ENCODE measurements at regions not wholly inside any gene's neighbourhood (a gene's known extent, or its start where the extent isn't known, plus 50 kb on each side); places are given as distances from the start of the nearest gene placed in this dataset.

DNA sequence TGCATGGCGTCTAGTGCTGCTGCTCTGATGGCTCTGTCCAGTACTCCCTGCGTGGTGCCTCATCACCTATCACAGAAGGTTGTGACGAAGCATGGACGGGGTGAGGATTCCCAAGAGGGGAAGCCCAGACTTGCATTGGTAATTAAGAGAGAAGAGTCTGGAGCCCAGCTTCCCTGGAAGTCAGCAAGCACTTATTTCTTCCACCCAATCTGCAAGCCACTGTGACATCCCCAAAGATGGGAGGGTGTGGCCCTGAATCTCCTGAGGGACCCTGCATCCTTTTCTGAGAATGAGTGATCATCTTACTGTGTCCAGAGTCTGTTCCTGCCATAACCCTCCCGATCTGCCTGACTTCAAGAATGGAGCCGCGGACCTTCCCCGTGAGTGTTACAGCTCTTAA lies 166.7 kb downstream of the PTPN20 start:
- no peak for DNase-seq (ENCODE audit: low read depth in 2 of 2)

DNA sequence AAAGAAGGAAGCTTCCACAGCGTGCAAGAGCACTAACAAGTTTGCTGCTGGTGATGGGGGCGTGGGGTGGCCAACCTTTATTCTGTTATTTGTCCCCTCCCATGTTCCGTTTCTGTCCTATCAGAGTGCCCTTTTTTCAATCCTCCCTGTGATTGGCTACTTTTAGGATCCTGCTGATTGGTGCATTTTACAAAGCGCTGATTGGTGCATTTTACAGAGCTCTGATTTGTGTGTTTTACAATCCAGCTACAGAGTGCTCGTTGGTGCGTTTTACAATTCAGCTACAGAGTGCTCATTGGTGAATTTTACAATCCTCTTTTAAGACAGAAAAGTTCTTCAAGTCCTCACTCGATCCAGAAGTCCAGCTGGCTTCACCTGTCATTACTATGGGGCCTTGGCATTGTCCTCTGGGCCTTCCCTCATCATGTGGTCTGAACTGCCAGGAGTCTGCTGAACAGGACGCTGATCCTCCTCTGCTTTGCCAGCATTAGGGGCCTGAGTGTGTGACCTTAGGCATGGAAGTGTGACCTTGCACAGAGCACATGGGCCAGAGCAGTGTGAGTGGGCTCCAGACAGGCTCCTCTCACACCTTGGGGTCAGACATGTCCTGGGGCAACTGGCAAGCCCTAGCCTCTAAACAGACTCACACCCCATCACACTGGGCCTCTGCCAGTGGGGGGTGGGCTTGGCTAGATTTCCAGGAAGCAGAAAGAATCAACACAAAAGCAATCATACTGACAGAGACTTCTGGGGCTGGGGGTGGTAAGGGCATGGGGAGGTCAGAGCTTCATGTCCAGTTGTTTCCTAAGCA lies 167.4 kb downstream of the PTPN20 start:
- no peak for DNase-seq (ENCODE audit: low read depth in 2 of 2)

DNA sequence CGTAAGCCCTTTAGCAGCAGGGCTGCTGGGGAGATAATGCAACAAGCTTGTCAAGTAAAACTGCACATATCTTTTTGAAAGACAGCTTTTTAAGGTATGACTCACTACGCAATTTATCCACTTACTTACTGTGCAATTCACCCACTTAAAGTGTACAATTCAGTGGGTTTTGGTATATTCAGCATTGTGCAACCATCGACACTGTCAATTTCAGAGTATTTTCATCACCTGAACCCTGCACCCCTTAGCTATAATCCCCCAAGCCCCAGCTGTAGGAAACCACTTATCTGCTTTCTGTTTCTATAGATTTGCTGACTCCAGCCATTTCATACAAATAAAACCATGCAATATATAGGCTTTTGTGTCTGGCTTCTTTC lies 168.0 kb downstream of the PTPN20 start:
- no peak for DNase-seq (ENCODE audit: low read depth in 2 of 2)

DNA sequence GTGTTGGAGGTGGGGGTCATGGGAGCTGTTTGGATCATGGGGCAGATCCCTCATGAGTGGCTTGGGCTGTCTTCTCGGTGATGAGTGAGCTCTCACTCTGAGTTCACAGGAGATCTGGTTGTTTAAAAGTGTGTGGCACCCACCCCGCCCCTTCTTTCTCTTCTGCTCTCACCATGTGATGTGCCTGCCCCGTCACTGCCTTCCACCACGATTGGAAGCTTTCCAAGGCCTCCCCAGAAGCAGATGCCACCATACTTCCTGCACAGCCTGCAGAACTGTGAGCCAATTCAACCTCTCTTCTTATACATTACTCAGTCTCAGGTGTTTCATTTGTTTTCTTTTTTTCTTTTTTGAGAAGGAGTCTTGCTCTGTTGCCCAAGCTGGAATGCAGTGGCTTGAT lies 170.0 kb downstream of the PTPN20 start:
- DNase-seq (ENCODE audit: low read depth in 2 of 2): no peak

DNA sequence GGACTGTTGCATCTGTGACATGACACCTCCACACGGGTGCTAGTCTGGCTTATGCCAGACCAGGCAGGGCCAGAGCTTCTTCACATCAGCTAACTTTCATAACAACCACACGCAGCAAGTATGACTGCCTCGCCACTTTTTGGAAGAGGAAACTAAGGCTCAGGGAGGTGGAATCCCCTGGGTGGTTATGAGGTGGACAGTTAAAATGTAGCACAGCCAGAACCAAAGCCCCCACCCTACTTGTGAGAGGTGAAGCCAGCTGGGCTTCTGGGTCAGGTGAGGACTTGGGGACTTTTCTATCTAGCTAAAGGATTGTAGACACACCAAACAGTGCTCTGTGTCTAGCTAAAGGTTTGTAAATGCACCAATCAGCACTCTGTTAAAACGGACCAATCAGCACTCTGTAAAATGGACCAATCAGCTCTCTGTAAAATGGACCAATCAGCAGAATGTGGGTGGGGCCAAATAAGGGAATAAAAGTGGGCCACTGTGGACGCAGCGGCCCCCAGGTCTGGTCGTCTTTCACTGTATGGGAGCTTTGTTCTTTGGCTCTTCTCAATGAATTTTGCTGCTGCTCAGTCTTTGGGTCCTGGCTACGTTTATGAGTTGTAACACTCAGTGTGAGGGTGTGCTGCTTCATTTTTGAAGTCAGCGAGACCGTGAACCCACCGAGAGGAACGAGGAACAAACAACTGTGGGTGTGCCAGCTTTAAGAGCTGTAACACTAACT lies 171.0 kb downstream of the PTPN20 start:
- DNase-seq (ENCODE audit: low read depth in 2 of 2): no peak

DNA sequence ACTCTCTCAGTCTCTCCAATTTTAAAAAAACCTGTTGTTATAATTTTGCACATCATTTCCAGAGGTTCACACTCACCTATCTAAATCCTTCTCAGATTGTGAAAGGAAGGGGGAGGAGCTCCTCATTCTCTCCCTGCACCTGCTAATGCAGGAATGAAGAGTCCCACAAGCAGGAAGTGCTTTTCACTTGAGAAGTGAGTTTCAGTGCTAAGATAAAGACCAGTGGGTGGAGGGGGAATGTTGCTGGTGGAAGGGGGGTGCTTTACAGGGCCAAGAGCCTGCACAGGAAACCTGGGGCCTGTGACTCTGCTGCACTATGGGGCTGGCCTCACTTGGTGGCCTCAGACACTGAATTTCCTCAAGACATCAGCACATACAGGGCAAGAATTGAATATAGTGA lies 176.4 kb downstream of the PTPN20 start:
- no peak for DNase-seq (ENCODE audit: low read depth in 2 of 2)

DNA sequence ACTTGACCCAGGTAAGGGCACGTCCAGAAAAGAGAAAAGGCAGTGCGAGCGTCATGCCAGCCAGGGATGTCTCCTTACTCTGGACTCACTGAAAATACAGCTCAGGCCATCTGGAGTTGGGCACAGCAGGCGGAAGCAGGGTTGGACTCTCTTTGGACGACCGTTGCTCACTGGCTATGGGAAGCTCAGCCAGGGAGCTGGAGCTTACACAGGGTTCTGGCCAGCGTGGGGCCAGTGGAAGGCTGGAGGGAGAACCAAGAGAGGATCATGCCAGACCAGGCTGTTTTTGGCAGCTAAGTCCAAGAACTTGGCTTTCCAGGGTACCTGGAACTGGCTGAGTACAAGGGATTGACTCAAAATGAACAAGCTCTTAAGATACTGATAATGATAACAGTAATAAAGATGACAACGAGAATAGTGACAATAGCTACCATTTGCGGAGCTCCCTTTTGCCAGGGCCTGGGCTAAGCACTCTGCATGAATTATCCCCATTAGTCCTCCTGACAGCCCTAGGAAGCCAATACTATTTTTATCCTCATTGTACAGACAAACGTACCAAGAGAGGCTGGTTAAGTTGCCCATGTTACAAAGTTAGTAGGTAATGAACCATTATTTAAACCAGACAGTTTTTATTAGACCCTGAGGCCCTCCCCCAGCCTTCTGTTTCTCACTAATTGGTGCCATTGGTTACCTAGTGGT lies 177.6 kb downstream of the PTPN20 start:
- DNase-seq (ENCODE audit: low read depth in 2 of 2): no peak

DNA sequence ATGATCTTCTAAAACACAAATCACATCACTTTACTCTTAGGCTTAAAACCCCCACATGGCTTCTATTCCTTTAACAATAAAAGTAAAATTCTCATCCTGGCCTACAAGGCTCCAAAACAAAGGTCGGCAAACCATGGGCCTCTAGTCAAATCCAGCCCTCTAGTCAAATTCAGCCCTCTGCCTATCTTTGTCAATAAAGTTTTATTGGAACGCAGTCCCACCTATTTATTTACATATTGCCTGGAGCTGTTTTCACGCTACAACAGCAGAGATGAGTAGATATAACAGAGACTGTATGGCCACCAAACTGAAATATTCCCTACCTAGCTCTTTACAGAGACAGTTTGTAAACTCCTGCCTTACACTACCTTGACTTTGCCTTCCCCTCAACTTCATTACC lies 178.8 kb downstream of the PTPN20 start:
- no peak for DNase-seq (ENCODE audit: low read depth in 2 of 2)

DNA sequence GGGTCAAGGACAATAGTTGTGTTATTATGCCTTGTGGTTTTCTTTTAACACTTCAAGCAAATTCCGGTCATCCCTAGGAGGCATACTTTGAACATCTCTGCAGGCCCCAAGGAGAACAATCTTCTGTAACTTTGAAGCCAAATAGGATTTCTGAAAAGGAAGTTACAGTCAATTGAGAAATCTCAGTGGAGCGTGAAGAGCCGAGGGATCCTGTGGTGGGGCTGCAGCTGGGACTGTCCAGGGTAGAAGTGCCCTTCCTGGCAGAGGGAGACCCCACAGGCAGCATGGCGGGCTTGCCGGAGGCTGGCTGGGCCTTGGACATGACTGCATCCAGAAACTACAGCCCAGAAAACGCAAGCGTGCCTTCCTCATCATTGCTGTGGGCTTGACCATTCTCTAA lies 179.7 kb downstream of the PTPN20 start:
- DNase-seq (ENCODE audit: low read depth in 2 of 2): no peak

DNA sequence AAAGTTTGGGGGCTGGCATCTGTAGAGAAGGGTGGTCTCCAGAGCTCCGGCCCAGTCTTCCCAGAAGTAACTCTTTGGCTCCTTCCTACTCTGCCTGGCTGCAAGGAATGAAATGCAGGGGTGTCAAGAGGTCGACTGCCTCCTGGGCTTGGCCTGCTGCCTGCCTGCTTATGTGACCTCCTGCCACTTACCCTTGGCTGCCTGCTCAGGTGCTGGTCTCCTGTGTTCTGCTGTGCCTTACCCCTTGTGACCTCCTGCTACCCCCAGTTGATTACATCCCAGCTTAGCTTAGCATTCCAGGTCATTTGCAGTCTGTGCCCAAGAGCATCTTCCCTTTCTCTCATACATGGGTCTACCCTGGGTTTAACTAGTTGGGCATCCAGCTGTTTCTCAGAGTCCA lies 180.2 kb downstream of the PTPN20 start:
- no peak for DNase-seq (ENCODE audit: low read depth in 2 of 2)

DNA sequence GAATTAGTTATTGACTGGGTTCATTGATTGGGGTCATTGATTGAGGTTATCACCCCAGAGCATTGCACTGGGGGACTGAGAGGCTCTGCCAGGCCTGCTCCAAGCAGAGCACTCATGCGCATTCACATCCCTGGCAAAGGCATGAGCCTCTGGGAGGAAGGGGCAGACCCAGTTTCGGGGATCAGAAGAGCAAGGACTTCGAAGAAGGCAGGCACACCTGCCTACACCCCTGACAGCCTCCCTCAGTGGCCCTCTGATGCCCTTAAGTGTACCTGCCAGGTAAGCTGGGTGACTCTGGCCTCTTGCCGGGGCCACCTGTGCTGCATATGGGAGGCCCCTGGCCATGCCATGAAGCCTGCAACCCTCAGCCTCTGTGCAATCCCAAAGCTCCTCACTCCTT lies 181.1 kb downstream of the PTPN20 start:
- no peak for DNase-seq (ENCODE audit: low read depth in 2 of 2)

DNA sequence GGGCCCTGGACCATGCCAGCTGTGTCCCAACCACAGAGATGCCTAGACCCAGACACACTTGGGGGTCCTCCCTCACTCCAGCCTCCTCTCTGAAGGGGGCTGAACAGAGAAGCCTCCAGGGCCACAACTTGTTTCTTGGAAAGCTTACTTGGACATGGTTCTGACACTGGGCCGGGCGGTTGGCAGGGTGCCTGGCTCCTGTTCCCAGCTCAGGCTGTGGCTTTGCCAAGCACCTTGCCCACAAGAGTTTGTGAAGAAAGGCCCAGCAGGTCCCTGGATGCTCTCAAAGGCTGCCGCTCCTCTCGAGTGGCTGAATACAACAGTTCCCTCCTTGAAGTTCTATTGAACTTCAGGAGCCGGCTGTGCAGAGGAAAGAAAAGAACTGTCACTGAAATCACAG lies 181.6 kb downstream of the PTPN20 start:
- no peak for DNase-seq (ENCODE audit: low read depth in 2 of 2)

DNA sequence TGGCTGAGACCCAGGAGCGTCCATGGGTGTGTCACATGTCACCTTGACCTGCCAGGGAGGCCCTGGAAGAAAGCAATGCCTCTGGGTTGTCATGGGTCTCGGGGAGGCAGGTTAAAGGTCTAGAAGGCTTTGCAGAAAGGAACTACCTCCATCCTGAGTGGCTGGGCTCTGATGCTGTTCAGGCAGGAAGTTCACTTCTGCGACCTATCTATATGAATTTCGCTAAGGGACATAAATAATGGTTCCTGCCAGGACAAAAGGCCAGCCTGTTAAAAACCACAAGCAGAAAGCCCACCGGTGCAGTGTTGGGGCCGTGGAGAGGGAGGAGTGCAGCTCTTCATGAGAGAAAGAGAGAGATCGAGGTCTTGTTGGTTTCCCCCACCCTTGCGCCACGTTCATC lies 182.9 kb downstream of the PTPN20 start:
- no peak for DNase-seq (ENCODE audit: low read depth in 2 of 2)

DNA sequence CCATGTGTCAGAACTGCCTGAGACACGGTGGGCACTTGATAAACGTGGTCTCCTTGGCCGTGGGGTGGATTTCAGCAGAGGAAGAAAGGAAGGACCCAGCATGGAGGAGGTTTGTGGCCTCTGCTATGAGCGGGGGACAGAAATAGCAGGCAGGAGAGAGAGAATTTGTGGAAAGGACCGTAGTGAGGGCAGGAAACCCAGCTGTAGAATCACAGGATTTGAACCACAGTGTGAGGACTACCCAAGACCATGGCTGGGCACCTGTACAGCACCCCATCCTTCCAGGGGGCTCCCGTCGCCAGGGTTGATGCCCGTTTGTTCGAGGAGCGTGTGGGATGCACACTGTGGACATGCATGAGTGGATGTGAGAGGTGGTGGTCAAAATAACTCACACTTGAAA lies 183.4 kb downstream of the PTPN20 start:
- no peak for DNase-seq (ENCODE audit: low read depth in 2 of 2)

DNA sequence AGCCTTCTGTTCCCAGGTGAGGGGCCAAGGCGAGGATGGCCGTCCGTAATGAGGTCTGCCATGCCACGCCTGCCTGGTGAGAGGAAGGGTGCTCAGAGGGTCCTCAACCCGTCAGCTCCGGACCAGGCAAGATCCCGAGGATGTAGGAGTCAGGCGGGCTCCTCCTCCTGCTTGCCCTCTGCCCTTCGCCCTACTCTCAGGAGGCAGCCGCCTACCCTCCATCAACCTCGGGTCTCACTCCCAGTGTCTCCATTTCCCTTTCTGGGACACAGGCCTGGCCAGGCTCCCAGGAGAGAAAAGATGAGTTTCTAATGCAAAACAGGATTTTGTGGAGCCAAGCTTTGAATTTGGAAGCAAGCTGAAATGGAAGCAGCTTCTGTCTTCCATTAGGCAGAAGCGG lies 184.0 kb downstream of the PTPN20 start:
- DNase-seq (ENCODE audit: low read depth in 2 of 2): no peak

DNA sequence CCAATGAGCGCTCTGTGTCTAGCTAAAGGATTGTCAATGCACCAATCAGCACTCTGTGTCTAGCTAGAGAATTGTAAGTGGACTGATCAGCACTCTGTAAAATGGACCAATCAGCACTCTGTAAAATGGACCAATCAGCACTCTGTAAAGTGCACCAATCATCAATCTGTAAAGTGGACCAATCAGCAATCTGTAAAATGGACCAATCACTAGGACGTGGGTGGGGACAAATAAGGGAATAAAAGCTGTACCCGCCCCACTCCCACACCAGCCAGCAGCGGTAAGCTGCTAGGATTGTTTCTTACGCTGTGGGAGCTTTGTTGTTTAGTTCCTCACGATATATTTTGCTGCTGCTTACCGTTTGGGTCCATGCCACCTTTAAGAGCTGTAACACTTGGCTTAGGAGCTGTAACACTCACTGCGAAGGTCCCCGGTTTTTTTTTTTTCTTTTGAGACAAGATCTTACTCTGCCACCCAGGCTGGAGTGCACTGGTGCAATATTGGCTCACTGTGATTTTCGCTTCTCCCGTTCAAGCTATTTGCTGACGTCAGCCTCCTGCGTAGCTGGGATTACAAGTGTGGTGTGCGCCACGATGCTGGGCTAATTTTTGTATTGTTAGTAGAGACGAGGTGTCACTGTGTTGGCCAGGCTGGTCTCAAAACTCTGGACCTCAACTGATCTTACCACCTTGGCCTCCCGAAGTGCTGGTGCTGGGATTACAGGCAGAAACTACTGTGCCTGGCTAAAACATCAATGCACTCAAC lies 184.8 kb downstream of the PTPN20 start:
- DNase-seq (ENCODE audit: low read depth in 2 of 2): no peak

DNA sequence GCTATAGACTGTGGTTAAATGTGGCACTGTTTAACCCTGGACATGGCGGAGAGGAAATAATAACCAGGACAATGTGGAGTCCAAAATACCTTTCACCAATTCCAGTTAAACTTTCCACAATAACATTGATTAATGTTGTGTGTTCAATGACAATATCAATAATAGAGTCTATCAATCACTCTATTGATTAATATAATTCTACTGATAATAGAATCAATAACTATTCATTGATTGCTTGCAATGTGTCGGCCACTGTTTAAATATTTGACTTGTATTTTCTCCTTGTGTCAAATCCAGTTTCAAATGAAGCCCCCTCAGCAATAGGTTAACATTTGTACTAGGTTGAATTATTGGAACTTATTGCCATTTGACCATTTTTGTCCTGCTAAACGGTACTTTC lies 187.0 kb downstream of the PTPN20 start:
- no peak for DNase-seq (ENCODE audit: low read depth in 2 of 2)

DNA sequence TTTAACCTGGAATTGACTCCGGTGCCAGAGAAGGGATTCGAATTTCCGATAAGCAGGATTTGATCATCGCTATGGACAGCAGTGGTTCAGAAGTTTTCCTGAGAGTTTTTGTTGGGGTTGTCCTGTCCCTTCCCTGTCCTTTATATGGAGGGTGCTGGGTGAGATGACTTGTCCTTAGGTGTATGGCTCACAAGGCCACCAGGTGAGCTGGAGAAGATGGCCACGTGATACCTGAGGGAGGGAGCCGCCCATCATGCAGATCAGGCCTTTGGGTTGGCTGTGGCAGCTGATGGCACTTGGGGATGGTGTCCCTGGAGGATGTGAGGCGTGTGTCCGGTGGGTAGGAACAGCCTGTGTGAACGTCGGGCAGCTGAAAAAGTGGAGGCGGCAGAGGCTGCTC lies 187.7 kb downstream of the PTPN20 start:
- no peak for DNase-seq (ENCODE audit: low read depth in 2 of 2)

DNA sequence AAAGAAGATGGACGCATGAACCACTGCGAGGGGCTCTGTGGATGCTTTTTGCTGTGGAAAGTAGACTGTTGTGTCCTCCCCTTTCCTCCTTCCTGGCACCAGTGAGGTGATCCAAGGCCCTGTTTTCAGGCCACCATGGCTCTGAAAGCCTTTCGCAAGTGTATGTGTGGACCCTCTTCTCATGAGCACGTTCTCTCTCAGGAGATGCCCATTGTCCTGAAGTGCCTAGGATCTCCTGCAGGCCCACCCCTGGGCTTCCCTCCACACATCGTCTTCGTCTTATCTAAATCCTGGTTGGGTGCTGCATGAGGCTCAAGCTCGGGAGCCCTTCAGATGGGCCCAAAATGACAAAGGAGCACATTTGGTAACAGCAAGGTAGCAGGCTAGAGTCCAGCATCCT lies 188.2 kb downstream of the PTPN20 start:
- no peak for DNase-seq (ENCODE audit: low read depth in 2 of 2)

DNA sequence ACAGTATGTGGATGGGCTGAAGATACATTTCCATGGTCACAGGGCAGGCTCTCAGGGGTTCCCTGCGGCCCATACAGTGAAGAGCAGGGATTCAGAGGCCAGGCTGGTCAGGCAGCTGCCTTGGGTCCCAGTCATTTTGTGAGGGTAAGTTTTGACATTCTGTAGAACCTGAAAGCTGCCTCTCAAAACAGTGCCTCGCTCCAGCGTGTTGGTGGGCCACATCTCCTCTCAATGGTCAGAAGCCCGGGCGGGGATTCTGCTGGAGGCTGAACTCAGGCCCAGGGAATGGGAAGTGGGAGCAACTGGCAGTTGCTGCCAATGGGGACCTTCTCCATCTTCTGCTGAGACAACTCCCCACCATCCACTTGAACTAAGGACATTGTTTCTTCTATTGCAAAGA lies 190.0 kb downstream of the PTPN20 start:
- no peak for DNase-seq (ENCODE audit: low read depth in 2 of 2)

DNA sequence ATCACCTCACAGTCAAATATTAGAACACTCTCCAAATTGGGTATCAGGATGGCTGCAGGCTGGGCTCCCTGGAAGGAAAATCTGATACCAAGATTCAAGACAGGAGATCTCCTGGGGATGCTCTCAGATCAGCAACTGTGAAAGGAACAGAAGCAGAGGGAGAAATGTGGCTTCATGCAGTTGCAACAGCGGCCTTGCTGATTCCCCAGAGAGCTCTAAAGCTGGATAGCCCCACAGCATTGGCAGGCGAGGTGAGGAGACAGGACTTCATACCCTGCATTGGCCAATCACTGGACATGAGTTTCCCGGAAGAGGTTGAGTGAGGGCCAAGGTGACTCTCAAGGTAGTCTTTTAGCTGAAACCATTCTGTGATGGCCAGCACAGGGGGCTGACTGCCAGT lies 190.6 kb downstream of the PTPN20 start:
- no peak for DNase-seq (ENCODE audit: low read depth in 2 of 2)

DNA sequence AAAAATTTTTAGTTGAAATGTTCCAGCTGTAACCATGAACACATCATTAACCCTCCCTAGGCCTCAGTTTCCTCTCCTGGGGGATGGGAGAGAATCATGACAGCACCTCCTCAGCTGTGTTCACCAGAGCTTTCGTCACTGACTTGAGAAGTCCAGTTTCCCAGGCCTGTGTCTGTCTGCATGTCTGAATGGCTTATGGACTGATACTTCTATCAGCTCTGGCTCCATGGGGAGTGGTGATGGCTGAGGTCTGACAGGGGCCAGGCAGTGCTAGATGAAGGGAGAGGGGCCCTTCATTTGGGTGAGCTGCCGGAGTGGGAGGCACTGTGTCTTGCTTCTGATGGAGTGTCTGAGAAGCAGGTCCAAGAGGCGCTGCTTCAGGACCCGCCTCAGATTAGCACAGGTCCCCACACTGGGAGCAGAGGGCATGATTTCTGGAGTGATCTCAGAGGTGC lies 192.9 kb downstream of the PTPN20 start:
- DNase-seq (ENCODE audit: low read depth in 2 of 2): no peak

Measured in stimulated activated CD8-positive, alpha-beta memory T cell treated with anti-CD3 and anti-CD28 coated beads, Interleukin-15, amount 100 ng/mL, for 48 hours (primary cell).